Suprapubic skin (tissue), 4 donors: ENCODE measurements at regions not wholly inside any gene's neighbourhood (a gene's known extent, or its start where the extent isn't known, plus 50 kb on each side); places are given as distances from the start of the nearest gene placed in this dataset.

Experiments used
- DNase-seq, 2 donors: peaks; one replicate each; pipeline ENCODE4 v3.0.0-alpha.2; 2019; ENCODE audit warnings: low spot score in 2 of 2
- H3K27ac ChIP-seq: fragments of 200-600 bp; sonication (generic); one replicate; pipeline ENCODE4 v1.5.1; 2019
- H3K27me3 ChIP-seq: fragments of 200-600 bp; sonication (generic); one replicate; pipeline ENCODE4 v1.5.1; 2019
- H3K36me3 ChIP-seq: fragments of 200-600 bp; sonication (generic); one replicate; pipeline ENCODE4 v1.5.1; 2019
- H3K4me1 ChIP-seq: fragments of 200-600 bp; sonication (generic); one replicate; pipeline ENCODE4 v1.5.1; 2019
- H3K4me3 ChIP-seq: fragments of 200-600 bp; sonication (generic); one replicate; pipeline ENCODE4 v1.5.1; 2019; ENCODE audit warnings: mild to moderate bottlenecking
- H3K9me3 ChIP-seq: fragments of 200-600 bp; sonication (generic); one replicate; pipeline ENCODE4 v1.5.1; 2019
- CTCF ChIP-seq, 2 donors: fragments of 200-600 bp in 1 of 2; fragments of 450-650 bp in 1 of 2; sonication (generic) in 1 of 2; IDR thresholded peaks; one replicate each; pipeline ENCODE4 v1.5.1; 2016 to 2019; ENCODE audit warnings: antibody characterized with exemption in 2 of 2, mild to moderate bottlenecking in 1 of 2, moderate library complexity in 1 of 2
- EP300 ChIP-seq: sonication (generic); formaldehyde crosslinking; IDR thresholded peaks from one replicate; pipeline ENCODE4 v1.6.1; 2017; ENCODE audit warnings: antibody characterized with exemption
- POLR2A ChIP-seq, 2 donors: fragments of 450-650 bp; IDR thresholded peaks; one replicate each; pipeline ENCODE4 v1.6.1; 2017; ENCODE audit warnings: antibody characterized with exemption in 2 of 2, mild to moderate bottlenecking in 2 of 2, moderate library complexity in 2 of 2
- POLR2AphosphoS5 ChIP-seq, 3 donors: sonication (generic); formaldehyde crosslinking; IDR thresholded peaks; one replicate each; pipeline ENCODE4 v1.6.1; 2017; ENCODE audit warnings: antibody characterized with exemption in 3 of 3
- WGBS: methylation state at CpG from one replicate; pipeline ENCODE4 v1.1.5; 2018; 5-methylcytosine and 5-hydroxymethylcytosine counted together

DNA sequence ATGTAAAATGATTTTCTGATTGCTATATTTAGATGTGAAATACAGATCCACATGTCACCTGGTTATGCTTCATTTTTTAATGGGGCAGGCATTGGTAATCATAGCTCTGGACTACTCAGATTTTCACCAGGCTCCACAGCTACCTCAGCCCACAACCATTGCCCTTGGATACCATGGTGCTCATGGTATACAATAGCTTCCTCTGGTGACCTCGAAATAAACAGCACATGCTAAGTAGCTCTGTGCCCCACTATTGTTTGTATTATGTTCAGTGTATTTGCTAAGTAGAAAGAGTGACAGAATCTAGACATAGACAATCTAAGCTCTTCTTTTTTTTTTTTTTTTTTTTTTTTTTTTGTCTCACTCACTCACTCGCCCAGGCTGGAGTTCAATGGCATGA lies 274.4 kb upstream of the USP15 start:
- WGBS, result 79% methylated on average over 2 of the region's 2 CpGs
- no peaks in the 10 kb centered on the region for H3K36me3 ChIP-seq

GRCh38 chr12:61987173-61987572 lies 273.0 kb upstream of the USP15 start:
- no peak overlapping the region for H3K4me3 ChIP-seq
- WGBS, result 84% methylated on average over 2 of the region's 2 CpGs
- no peaks in the 10 kb centered on the region for H3K4me1 ChIP-seq
- H3K27ac ChIP-seq, result no peak overlapping the region
- no peak for DNase-seq
- H3K9me3 ChIP-seq, result no peaks in the 10 kb centered on the region
- TF ChIP-seq POLR2AphosphoS5 (IDR thresholded peaks at IDR 0.05) (no peak), EP300 (no peak)
- no peaks in the 10 kb centered on the region for H3K27me3 ChIP-seq
- no peaks in the 10 kb centered on the region for H3K36me3 ChIP-seq

More for the DNA sequence above, 274.4 kb upstream of the USP15 start:
- no peaks in the 10 kb centered on the region for H3K9me3 ChIP-seq
- H3K27me3 ChIP-seq, result no peaks in the 10 kb centered on the region
- no peak overlapping the region for H3K27ac ChIP-seq
- no peaks in the 10 kb centered on the region for H3K4me1 ChIP-seq
- DNase-seq, result no peak
- H3K4me3 ChIP-seq, result no peak overlapping the region
- TF ChIP-seq EP300 (no peak), POLR2AphosphoS5 (IDR thresholded peaks at IDR 0.05) (no peak), POLR2A (IDR thresholded peaks at IDR 0.05) (no peak), CTCF (IDR thresholded peaks at IDR 0.05) (no peak)

DNA sequence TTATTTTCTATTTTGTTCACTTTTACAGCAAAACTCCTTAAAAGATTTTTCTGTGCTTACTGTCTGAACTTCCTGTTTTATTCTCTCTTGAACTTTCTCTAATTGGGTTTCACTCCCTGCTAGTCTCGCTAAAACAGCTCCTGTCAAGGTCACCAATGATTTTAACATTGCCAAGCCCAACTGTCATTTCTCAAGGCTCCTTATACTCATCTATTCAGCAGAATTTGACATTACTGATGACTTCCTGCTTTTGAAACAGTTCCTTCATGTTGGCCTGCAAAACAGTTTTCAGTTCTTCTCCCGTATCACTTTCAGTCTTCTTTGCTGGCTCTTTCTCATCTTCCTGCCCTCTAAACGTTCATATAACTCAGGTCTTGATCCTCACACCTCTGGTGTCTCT lies 268.5 kb upstream of the USP15 start:
- no peak for TF ChIP-seq EP300
- no peak for TF ChIP-seq POLR2A (IDR thresholded peaks at IDR 0.05)
- TF ChIP-seq CTCF (IDR thresholded peaks at IDR 0.05), result no peak
- TF ChIP-seq POLR2AphosphoS5 (IDR thresholded peaks at IDR 0.05), result no peak
- H3K4me3 ChIP-seq, result no peak overlapping the region
- no peak overlapping the region for H3K27ac ChIP-seq
- H3K27me3 ChIP-seq, result no peaks in the 10 kb centered on the region
- WGBS, result 49% methylated on average over 3 of the region's 3 CpGs
- H3K9me3 ChIP-seq, result no peaks in the 10 kb centered on the region
- DNase-seq, result no peak
- H3K36me3 ChIP-seq, result no peaks in the 10 kb centered on the region
- no peaks in the 10 kb centered on the region for H3K4me1 ChIP-seq

DNA sequence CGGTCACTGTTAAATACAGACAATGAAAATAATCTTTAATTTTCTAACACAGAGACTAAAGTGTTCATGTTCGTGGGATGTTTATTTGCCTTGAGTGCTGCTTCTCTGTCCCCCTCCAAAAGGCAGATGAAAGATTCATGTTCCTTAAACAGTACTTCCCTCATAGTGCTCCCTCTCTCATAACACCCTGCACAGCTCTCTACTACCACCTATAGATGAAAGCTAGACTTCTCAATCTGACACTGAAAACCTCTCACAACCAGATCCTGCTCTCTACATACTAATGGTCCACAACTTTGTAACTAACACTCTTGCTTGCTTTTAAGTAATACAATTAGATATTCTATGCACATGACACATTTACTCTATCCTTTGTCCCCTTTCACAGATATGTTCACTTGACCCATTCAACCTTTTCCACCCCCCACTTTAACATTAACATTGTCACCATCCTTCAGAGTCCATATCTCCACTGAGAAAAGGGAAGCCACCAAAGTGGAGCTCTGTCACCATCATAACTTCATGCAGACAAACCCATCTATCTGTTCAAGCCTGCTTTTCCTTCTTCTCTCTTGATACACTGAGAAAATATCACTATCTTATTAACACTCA lies 266.4 kb upstream of the USP15 start:
- TF ChIP-seq CTCF (IDR thresholded peaks at IDR 0.05) (peak in 1 of 2 donors; percentile 22), POLR2A (IDR thresholded peaks at IDR 0.05) (no peak), POLR2AphosphoS5 (IDR thresholded peaks at IDR 0.05) (no peak), EP300 (no peak)
- Histone ChIP-seq H3K4me1 (no peaks in the 10 kb centered on the region), H3K27ac (no peak overlapping the region), H3K9me3 (no peaks in the 10 kb centered on the region), H3K27me3 (no peaks in the 10 kb centered on the region), H3K36me3 (no peaks in the 10 kb centered on the region), H3K4me3 (no peak overlapping the region)
- WGBS, result 38% methylated on average over 2 of the region's 2 CpGs
- DNase-seq, result no peak

DNA sequence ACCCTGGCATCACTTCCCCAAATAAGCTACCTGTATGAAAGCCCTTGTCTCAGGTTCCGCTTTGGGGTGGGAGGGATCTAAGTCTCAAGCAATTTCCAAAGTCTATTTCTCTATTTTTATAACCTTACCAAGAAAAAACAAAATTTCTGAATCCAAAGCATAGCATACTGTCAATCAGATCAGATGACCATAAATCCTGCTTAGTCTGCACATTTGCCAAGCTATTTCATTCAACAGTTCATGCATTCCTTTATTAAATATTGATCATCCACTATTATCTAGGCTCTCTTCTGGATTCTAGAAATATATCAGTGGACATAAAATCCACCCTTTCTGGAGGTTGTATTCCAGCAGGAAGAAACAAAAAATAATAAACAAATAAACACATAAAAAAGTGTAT lies 263.5 kb upstream of the USP15 start:
- Histone ChIP-seq H3K9me3 (no peaks in the 10 kb centered on the region), H3K27ac (no peak overlapping the region), H3K27me3 (no peaks in the 10 kb centered on the region), H3K4me3 (no peak overlapping the region), H3K4me1 (no peaks in the 10 kb centered on the region), H3K36me3 (no peaks in the 10 kb centered on the region)
- WGBS, result 90% methylated on average over 1 of the region's 1 CpG
- TF ChIP-seq CTCF (IDR thresholded peaks at IDR 0.05) (no peak), POLR2AphosphoS5 (IDR thresholded peaks at IDR 0.05) (no peak), EP300 (no peak), POLR2A (IDR thresholded peaks at IDR 0.05) (no peak)
- DNase-seq, result no peak

- TF ChIP-seq POLR2AphosphoS5 (IDR thresholded peaks at IDR 0.05) (no peak), POLR2A (IDR thresholded peaks at IDR 0.05) (no peak), EP300 (no peak), CTCF (IDR thresholded peaks at IDR 0.05) (no peak)
- no peak overlapping the region for H3K27ac ChIP-seq
- no peaks in the 10 kb centered on the region for H3K4me1 ChIP-seq
- DNase-seq, result no peak
- no peaks in the 10 kb centered on the region for H3K9me3 ChIP-seq
- 21% methylated on average over 2 of the region's 2 CpGs for WGBS
- no peaks in the 10 kb centered on the region for H3K27me3 ChIP-seq
- H3K36me3 ChIP-seq, result no peaks in the 10 kb centered on the region
- no peak overlapping the region for H3K4me3 ChIP-seq
Measured at GRCh38 chr12:61998791-61999190, 261.4 kb upstream of the USP15 start.
